Mucosa of descending colon (tissue), 3 donors: ENCODE measurements at regions not wholly inside any gene's neighbourhood (a gene's known extent, or its start where the extent isn't known, plus 50 kb on each side); places are given as distances from the start of the nearest gene placed in this dataset.
"Not testable (repeated sequence)": the region's sequence is repeated elsewhere in the genome, so short reads cannot be mapped to it uniquely, and the experiment has no call there.

Experiments used
- ATAC-seq: fragments of 200-7000 bp; cut with Tn5 transposase; one replicate; pipeline ENCODE4 v1.9.1; 2020; ENCODE audit warnings: mild to moderate bottlenecking, moderate library complexity
- DNase-seq, 3 donors: peaks; one replicate each; pipeline ENCODE4 v3.0.0-alpha.2; 2020
- H3K36me3 ChIP-seq: fragments of 200-600 bp; one replicate; pipeline ENCODE4 v1.8.0; 2021; ENCODE audit warnings: low read depth, mild to moderate bottlenecking
- H3K4me1 ChIP-seq: fragments of 200-600 bp; one replicate; pipeline ENCODE4 v1.8.0; 2021; ENCODE audit warnings: low read depth, mild to moderate bottlenecking
- H3K4me3 ChIP-seq: fragments of 200-600 bp; one replicate; pipeline ENCODE4 v1.8.0; 2021; ENCODE audit warnings: mild to moderate bottlenecking
- H3K9me3 ChIP-seq: fragments of 200-600 bp; one replicate; pipeline ENCODE4 v1.8.0; 2021; ENCODE audit warnings: mild to moderate bottlenecking
- CTCF ChIP-seq: fragments of 200-600 bp; IDR thresholded peaks from one replicate; pipeline ENCODE4 v1.8.0; 2022; ENCODE audit warnings: antibody characterized with exemption, mild to moderate bottlenecking
- intact Hi-C, 2 donors: fragments of 100-400 bp; cut with DNase I in 1 of 2; cut with micrococcal nuclease in 1 of 2; formaldehyde crosslinking; loops; one replicate each; pipeline versions ENCODE4 v1.11.0 to v1.11.1; 2022; cut with DNase I, micrococcal nuclease
- donor health status: DM: no; HTN: no; CAD: no; lungs with moderate emphysema.
- donor health status: DM: no; HTN: no; CAD: no.
- donor health status: DM: no; HTN: yes; CAD: no.

GRCh38 chr14:76294876-76295275 lies 81.1 kb upstream of the ESRRB start:
- intact Hi-C loops: no loop called here
- no peaks in the 10 kb centered on the region for H3K36me3 ChIP-seq
- H3K4me1 ChIP-seq: no peaks in the 10 kb centered on the region

GRCh38 chr14:76298896-76299295 lies 77.0 kb upstream of the ESRRB start:
- Histone ChIP-seq H3K4me1 (no peaks in the 10 kb centered on the region), H3K4me3 (no peak overlapping the region), H3K36me3 (no peaks in the 10 kb centered on the region), H3K9me3 (no peaks in the 10 kb centered on the region)
- no peak for DNase-seq
- TF ChIP-seq CTCF: no peak
- intact Hi-C loops: no loop called here
- no peak for ATAC-seq

More at GRCh38 chr14:76294876-76295275, 81.1 kb upstream of the ESRRB start:
- Histone ChIP-seq H3K4me3 (no peak overlapping the region), H3K9me3 (no peaks in the 10 kb centered on the region)
- no peak for TF ChIP-seq CTCF
- ATAC-seq (no peak), DNase-seq (no peak)

GRCh38 chr14:76303188-76303587 lies 72.7 kb upstream of the ESRRB start:
- H3K4me3 ChIP-seq, H3K9me3 ChIP-seq, intact Hi-C loops, DNase-seq, H3K36me3 ChIP-seq, ATAC-seq, H3K4me1 ChIP-seq: not testable (repeated sequence)

GRCh38 chr14:76304536-76305267 lies 71.2 kb upstream of the ESRRB start:
- DNase-seq: no peak
- H3K4me1 ChIP-seq: no peaks in the 10 kb centered on the region
- no peak for TF ChIP-seq CTCF
- no peak overlapping the region for H3K4me3 ChIP-seq
- H3K9me3 ChIP-seq: no peaks in the 10 kb centered on the region
- intact Hi-C loops: no loop called here
- H3K36me3 ChIP-seq: no peaks in the 10 kb centered on the region
- ATAC-seq: no peak

- no peaks in the 10 kb centered on the region for H3K4me1 ChIP-seq
- intact Hi-C loops: no loop called here
- no peak for DNase-seq
- ATAC-seq: no peak
- H3K9me3 ChIP-seq: no peaks in the 10 kb centered on the region
- no peak for TF ChIP-seq CTCF
- no peaks in the 10 kb centered on the region for H3K36me3 ChIP-seq
- no peak overlapping the region for H3K4me3 ChIP-seq
Observed at GRCh38 chr14:76305268-76305826, 70.6 kb upstream of the ESRRB start.

GRCh38 chr14:76306131-76306530 lies 69.8 kb upstream of the ESRRB start:
- Histone ChIP-seq H3K4me1 (no peaks in the 10 kb centered on the region), H3K4me3 (no peak overlapping the region), H3K9me3 (no peaks in the 10 kb centered on the region), H3K36me3 (no peaks in the 10 kb centered on the region)
- no peak for TF ChIP-seq CTCF
- DNase-seq (no peak), ATAC-seq (no peak)
- intact Hi-C loops: no loop called here
